ENCODE measurements at regions not wholly inside any gene's neighbourhood (a gene's known extent, or its start where the extent isn't known, plus 50 kb on each side); places are given as distances from the start of the nearest gene placed in this dataset.

GRCh38 chr3:130604806-130605205 is 87.8 kb downstream of the COL6A6 start:
- TF ChIP-seq CTCF (IDR thresholded peaks at IDR 0.05), result no peak
- TF ChIP-seq POLR2A (IDR thresholded peaks at IDR 0.05), result no peak
